T-helper 9 cell (primary cell): ENCODE measurements at regions not wholly inside any gene's neighbourhood (a gene's known extent, or its start where the extent isn't known, plus 50 kb on each side); places are given as distances from the start of the nearest gene placed in this dataset.
"Not testable (repeated sequence)": the region's sequence is repeated elsewhere in the genome, so short reads cannot be mapped to it uniquely, and the experiment has no call there.

Experiments
- DNase-seq: peaks from one replicate; pipeline ENCODE4 v3.0.0-alpha.2; 2020

DNA sequence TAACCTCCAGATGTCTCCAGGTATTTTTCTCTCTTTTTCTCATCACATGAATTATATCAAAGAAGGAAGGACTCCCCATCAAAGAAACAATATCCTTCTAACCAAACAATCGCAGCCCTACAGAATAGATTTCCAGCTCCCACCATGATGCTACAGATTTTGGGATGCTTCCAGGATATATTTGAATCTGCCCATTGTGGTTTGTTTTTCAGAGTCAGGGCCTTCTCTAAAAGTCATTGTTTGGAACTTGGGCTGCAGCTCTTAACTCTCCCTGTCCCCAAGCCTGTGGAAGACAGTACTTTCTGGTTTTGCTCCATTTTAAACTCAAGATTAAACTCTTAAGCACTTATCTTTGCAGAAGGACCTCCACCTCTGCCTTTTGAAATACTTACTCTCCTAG, 223.2 kb downstream of the PMAIP1 start:
- DNase-seq: no peak

DNA sequence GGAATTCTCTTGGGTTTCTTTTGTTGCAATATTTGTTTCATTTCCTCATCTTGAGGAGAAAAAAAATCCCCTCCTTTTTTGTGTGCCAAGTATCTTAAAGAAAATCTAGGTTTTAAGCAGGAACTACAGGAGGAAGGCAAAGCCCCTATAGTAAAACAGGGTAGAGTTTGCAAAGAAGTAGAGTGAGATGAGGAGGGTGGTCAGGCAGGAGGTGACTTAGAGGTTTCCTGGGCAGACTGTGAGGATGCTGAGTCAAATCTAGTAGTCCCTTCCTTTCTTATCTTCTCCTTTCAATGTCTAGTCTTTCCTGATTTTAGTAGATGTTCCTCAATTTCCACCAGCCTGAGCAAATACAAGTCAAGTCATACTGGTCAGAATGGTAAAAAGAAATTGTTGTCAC, 222.5 kb downstream of the PMAIP1 start:
- no peak for DNase-seq

DNA sequence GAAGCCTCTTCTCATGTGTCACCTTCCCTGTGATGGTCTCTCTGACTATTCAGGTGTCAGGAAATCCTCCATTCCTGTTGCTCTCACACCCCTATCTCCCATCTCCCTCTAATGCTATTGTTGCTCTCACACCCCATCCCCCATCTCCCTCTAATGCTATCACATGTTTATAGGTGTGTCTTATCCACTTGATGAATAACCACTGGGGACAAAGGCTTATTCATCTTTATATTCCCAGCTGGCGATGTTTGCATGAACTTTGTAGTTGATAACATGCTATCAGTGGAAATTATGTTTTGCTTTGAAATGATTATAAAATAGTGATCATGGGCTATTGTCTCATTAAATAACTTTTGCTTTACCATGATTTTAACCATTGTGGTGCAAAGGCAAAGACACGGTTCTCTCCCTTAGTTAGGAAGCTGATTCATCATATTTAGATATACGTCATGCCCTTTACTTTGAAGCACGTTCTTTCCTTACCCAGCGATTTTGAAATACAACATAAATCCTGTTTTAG, 220.5 kb downstream of the PMAIP1 start:
- DNase-seq: no peak

DNA sequence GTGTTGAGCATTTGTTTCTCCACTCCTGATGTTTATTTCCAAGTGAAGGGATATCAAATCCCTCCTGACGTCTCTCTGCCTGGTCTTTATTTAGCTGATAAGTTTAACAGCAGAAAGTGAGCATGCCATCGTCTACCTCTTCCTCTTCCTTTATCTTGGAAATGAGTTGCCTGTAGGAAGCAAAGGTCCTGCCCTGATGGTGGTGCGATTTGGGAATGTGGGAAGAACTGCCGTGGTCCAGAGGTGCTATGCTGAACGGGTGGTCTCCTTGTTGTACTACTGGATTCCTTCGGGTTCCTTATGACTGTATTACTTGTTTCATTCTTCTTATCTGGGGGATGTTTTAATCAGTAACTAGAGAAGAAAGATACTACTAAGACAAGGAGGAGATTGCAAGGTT, 217.5 kb downstream of the PMAIP1 start:
- DNase-seq: no peak

DNA sequence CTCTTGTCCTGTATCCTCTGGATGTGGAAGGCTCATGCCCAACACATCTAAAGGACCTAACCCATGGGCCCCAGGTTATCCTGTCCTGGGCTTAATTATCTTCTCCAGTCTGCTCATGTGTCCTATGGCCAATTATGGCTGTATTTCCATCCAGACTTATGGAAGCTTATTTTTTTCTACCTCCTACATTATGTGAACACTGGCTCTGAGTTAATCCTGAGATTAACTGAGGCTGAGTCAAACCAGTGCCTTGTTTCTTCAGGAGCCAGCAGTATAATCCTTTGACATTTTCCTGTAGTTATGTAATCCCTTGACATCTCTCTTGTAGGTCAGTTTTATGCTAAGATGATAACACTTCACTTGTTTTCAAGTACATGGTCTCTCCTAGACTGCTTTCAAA, 213.6 kb downstream of the PMAIP1 start:
- DNase-seq: no peak

DNA sequence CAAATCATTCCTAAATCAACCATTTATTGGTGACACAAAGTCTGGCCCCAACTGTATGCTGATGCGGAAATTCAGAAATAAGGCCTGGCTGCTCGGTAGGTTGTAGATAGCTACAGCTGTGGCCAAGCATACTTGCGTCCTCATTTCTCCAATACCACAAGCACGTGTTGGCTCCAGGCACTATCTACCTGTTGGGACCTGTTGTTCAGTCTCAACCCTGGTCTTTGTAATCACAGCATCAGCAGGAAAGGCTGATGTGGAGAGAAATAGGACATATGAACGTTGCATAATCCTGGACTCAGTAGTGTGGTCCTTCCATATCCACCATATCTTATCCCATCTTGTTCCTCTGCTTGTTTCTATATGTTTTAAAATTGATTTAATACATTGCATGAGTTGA, 212.6 kb downstream of the PMAIP1 start:
- DNase-seq: no peak

DNA sequence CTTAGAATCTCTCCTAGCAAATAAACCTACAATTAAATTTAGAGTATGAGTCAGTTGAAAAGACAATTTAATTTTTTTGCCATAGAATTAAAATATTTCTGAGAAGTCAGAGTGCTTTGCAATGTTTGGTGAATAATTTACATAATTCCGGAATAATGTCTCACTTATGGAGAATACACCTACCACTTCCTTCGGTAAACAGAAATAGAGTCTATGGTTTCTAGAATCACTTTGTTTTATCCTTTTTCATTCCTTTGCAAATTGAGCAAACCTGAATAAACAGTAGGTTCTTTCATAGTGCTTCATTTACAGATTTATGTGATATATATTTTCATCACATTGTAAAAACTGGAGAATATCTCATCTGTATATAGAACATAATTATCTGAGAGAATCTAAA, 211.7 kb downstream of the PMAIP1 start:
- DNase-seq: no peak

DNA sequence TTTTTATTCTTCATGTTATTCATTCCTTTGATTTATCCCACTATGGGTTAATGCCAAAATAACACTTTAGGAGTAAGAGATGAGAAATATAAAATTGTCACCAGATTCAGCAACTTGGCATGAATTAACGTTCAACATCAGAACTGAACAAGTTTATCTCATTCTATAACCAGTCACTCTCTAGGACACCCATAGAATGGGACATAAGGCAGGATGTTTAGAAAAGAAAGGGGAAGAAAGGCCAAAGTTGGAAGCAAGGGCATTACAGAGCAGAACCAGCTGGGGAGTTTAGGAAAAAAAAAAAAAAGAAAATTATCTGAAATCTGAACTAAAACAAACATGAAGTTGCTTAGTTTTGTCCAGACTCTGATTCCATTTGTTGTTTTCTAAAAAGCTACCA, 211.0 kb downstream of the PMAIP1 start:
- DNase-seq: no peak

DNA sequence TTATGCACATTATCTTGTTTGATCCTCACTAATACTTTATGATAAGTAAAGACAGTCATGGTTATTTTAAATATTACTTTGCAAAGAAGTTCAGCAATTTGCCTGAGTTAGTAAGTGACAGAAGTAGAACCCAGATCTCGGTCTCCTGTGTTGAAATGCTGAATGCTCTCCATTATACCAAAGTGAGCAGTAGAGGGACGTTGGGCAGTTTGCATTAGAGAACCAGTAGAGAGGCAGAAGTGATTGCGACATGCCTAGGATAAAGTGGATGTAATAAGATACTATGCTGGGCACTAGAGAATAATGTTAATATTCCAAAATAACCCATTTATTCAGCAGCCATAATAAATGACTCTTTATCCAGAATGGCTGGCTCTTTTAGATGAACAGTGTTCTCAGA, 201.0 kb downstream of the PMAIP1 start:
- DNase-seq: no peak

DNA sequence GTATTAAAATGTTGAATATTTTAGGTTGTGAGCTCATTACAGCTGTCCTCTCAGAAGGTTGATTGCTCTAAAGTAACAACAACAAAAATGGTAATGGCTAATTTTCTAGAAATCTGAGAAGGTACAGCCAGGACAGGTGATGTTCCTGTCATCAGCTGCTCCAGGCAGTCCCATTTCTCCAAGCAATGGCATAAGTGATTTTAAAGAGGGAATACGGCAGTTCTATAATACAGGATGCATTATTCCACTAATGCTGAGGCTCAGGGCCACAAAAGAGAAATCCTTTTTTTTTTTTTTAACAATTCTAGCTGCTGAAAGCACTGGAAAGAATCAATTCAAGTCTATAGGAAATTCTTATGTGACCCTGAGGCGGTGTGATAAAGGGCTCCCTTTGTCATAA, 199.9 kb downstream of the PMAIP1 start:
- DNase-seq: no peak

DNA sequence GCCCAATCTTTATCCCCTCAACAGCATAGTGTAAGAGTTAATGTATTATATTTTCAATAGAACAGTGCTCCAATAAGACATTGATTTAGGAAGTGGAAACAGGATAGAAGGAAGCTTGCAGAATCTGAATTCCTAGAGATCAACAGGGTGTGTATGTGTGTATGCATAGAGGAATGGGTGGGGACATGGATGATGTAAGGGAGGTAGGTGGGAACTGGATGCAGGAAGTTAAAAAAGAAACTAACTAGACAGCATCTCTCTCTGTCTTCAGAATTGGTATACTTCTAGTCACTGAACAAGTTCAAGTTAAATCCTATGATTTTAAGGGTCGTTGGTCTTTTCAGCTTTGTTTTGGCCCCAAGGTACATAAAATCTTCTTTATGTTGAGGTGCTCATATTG, 196.6 kb downstream of the PMAIP1 start:
- no peak for DNase-seq

DNA sequence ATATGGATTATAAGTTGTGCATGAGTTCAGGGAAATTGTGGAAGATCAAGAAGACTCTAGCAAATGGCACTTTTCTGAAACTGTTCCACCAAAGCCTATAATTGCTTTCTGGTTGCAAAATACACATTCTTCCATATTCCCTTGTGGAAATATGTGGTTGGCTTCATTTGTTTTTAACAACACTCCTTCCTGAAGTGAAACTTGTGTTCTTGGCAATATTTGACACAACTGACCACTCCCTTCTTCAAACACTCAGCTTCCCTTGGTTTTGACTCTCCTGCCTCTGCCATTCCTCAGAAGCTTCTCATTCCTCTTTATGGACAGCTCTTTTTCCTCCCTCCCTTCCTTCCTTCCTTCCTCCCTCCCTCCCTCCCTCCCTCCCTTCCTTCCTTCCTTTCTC, 192.3 kb downstream of the PMAIP1 start:
- DNase-seq: no peak

DNA sequence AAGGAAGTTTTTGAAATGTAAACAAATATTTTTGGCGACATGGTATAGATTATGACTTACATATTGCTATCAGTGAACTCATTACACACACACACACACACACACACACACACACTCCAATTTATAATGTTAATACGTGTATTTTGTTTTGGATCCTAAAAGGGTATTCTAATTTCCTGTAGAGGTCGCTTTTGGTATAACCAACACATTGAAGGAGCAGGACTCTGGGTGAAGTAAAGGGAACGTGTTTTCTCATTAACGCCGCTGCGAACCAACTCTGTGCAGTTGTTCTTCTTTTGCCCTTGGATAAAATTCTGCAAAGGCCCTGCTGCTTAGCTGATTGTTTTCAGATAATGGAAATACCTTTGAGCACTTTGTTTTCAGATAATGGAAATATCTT, 190.4 kb downstream of the PMAIP1 start:
- DNase-seq: no peak

DNA sequence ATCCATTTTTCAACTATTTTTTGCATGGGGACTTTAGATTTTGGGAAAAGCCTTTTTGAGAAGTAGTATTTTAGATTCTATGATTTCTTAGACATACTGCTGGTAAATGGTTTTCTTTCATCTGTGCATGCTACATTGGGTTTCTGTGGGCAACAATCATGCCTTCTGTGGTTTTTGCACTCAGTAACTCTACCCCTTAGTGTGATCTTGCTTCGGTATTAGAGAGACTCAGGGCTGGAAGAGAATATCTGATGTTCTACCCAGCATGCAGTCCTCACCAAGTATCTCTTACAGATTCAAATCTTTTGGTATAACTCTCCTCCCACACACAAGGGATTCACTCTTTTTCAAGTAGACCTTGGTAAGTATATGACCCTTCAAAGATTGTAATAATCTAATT, 183.0 kb downstream of the PMAIP1 start:
- DNase-seq: no peak

DNA sequence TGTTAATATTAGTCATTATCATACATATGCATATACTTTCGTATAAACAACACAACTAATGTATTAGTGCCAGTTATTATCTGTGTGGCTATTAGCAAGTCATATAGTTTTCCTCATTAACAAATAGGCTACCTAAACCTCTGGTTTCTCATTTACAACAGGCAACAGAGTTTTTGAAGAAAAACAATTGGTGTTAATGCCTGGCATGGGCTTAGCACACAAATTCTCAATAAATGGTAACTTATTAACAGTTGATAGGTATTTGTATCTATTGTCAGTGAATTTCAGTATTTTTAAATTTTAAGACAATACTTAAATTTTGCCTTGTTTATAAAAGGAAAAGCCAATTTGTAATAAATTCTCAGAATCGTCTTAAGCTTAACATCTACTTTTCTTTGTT, 182.5 kb downstream of the PMAIP1 start:
- DNase-seq: no peak

DNA sequence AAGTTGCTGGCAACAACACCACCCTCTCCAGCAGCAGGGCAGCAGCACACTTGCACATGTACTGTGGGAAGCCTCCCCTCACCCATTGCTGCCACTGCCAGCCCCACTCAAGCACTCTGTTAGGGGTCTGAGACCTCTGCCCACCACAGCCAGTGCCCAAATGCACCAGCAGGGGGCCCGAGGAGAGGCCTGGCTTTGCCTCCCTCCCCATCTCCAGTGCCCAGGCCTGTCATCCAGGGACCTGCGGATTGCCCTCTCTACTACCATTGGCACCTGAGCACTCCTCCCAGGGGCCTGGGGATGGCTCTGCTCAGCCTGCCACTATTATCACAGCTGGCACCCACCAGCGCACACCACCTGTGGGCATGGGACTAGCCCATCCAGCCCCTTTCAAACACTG, 175.7 kb downstream of the PMAIP1 start:
- DNase-seq: no peak

DNA sequence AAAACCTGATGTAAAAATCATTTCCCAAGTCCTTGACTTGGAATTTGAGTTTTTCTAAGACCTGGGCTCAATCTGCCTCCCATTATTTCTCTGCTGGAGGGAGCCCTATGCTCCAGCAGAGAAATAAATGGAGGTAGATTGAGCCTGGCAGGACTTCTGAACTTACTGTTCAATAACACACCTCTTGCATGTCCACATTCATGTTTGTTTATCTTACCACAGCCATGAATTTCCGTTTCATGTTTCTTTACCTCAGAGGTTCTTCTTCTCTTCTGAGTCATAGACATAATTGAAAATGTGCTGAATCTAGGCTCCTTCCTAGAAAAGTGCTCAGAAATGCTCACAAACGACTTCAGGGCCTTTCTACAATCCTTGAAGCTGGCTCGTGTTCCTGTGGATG, 170.8 kb downstream of the PMAIP1 start:
- no peak for DNase-seq

DNA sequence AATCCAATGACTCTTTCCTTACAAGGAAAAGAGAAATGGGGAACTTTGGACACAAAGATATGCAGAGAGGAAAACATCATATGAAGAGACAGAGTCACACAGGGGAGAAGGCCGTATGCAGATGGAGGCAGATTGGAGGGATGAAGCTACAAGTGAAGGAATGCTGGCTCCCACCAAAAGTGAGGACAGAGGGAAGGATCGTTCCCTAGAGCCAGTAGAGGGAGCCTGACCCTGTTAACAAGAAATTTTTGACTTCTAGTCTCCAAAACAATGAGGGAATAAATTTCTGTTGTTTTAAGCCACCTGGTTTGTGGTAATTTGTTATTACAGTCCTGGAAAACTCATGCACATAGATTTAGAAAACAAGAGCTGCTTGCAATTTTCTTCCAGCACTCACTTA, 169.3 kb downstream of the PMAIP1 start:
- DNase-seq: no peak

DNA sequence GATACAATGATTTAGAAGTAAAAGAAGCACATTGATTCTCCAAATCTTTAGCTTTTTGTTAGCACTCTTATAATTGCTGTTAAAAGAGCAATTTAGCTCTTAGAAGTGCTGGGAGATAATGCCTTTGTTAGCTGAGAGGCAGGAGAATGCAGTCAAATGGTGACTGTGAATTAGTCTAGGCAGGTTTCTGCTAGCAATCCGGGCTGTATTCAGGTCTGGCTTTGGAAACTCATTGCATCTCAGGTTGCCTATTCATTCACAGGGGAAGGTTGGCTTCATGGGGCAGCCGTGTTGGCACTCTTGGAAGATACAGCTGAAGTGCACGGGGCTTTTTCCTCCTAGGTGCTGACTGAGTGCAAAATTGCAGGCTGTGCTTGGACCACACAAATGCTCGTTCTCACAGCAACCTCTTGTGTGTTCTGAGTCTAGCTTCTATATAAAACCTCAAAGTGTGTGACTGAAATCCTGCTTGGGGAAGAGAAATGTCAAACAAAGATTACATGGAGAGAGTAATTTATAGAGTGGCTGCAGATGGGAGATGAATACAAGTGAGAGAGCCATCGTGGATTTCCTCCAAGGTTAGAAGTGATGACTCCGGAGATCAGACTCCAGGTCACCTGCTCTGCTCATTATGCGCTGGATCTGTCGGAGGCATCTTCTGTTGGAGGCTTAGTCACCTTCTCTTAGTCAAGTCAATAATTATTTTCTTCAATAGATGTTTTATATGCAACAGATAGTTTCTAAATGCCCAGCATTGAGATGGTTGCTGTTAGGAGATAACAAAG, 167.8 kb downstream of the PMAIP1 start:
- no peak for DNase-seq

DNA sequence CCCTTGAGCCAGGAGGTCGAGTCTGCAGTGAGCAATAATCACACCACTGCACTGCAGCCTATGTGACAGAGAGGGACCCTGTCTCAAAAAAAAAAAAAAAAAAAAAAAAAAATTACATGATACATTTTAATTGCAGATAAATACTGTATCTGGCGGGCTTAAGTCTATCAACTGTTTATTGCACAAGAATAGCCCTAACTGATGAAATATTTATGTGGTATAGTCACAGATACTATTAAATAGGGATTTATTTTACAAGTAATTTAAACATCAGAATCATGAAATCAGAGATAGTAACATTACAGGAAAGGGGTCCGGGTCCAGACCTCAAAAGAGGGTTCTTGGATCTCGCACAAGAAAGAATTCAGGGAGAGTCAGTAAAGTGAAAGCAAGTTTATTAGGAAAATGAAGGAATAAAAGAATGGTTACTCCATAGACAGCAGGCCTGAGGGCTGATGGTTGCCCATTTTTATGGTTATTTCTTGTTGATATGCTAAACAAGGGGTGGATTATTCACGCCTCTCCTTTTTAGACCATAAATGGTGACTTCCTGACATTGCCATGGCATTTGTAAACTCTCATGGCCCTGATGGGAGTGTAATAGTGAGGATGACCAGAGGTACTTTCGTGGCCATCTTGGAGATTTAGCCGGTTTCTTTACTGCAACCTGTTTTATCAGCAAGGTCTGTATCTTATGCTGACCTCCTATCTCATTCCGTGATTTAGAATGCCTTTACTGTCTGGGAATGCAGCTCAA, 166.6 kb downstream of the PMAIP1 start:
- DNase-seq: no peak

DNA sequence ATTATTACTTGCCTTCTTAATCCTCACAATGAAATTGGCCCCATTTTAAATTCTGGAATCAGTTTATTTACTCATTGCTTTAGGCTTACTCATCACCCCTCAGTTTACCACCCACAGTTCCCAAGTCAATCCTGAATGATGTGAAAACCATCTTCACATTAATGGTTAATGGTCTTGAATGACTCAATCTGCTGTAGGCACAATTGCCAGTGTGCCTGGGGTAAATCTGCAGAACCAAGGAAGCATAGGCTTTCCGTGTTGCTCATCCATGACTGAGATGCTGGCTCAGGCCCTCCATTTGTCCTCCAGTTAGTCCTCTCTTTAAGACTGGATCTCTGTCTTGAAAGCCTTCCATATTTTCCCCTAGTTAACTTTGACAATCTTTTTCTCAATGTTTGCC, 164.5 kb downstream of the PMAIP1 start:
- no peak for DNase-seq

DNA sequence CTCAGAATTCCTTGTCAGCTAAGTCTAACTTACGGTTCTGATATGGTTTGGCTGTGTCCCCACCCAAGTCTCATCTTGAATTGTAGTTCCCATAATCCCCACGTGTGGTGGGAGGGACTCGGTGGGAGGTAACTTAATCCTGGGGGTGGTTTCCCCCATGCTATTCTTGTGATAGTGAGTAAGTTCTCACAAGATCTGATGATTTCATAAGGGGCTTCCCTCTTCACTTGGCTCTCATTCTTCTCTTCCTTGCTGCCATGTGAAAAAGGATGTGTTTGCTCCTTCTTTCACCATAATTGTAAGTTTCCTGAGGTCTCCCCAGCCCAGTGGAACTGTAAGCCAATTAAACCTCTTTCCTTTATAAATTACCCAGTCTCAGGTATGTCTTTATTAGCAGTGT, 163.0 kb downstream of the PMAIP1 start:
- DNase-seq: not testable (repeated sequence)

DNA sequence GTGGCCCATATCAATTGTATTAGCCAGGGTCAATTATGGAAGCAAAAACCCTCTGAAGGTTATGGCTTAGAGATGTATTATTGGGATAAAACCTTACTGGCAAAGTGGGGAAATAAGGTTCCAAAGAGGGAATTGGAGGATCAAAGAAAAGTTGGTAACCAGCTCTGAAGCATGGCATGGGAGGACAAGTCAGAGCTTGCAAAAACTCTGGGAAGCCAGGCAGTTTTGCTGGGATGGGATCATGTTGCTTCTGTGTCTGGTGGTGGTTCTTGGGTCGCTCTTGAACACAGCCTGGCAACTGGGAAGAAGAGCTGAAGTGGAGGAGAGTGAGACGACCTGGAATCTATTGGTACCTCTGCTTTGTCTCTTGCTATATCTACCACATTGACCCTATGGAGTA, 162.6 kb downstream of the PMAIP1 start:
- no peak for DNase-seq

DNA sequence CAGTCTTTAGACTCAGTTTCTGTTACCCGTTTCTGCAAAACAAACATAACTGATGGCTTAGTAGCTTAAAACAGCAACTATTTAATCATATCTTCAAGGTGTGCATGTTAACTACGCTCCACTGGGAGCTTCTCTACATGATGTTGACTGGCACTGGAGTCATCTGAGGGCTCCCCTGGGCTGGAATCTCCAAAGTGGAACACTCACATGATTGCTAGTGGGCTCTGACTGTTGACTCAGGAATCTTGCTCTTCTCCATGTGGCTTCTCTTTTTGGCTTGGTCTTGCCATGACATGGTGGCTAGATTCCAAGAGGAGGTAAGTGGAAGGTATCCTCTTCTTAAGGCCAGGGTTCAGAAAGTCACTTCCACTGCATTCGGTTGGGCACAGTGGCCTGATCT, 160.8 kb downstream of the PMAIP1 start:
- no peak for DNase-seq
